HG02885 (cell line): ENCODE measurements at regions not wholly inside any gene's neighbourhood (a gene's known extent, or its start where the extent isn't known, plus 50 kb on each side); places are given as distances from the start of the nearest gene placed in this dataset.

Source experiments
- ATAC-seq: cut with Tn5 transposase; IDR thresholded peaks from one replicate; pipeline ENCODE4 v1.9.1; 2021; ENCODE audit warnings: mild to moderate bottlenecking; ENCODE audit not compliant: unreplicated experiment, poor library complexity

GRCh38 chr12:22396735-22397134 lies 62.2 kb upstream of the ST8SIA1 start:
- peak; percentile 43 for ATAC-seq

GRCh38 chr12:22396253-22396652 lies 61.7 kb upstream of the ST8SIA1 start:
- peak; percentile 66 for ATAC-seq

- ATAC-seq = no peak
Observed at GRCh38 chr12:22395666-22396065, 61.2 kb upstream of the ST8SIA1 start.
